CD4-positive, CD25-positive, alpha-beta regulatory T cell (primary cell): ENCODE measurements at regions not wholly inside any gene's neighbourhood (a gene's known extent, or its start where the extent isn't known, plus 50 kb on each side); places are given as distances from the start of the nearest gene placed in this dataset.

Source experiments
- ATAC-seq, 2 donors: fragments of 150-1000 bp; cut with Tn5 transposase; one replicate each; pipeline ENCODE4 v1.10.0; 2021; ENCODE audit warnings: low read depth in 2 of 2, moderate number of reproducible peaks in 2 of 2, moderate library complexity in 1 of 2
- DNase-seq, 3 donors: peaks; one replicate each; pipeline versions ENCODE4 v3.0.0 to v3.0.0-alpha.2; 2012 to 2022; ENCODE audit warnings: mixed read lengths in 1 of 3
- H3K27ac ChIP-seq: one replicate; pipeline ENCODE4 v1.7.0; 2013; ENCODE audit warnings: mild to moderate bottlenecking, low read length; ENCODE audit not compliant: insufficient read depth, poor library complexity, severe bottlenecking
- H3K27me3 ChIP-seq: one replicate; pipeline ENCODE4 v1.7.0; 2013; ENCODE audit warnings: low read length; ENCODE audit not compliant: control insufficient read depth, insufficient read depth
- H3K36me3 ChIP-seq: one replicate; pipeline ENCODE4 v1.7.0; 2013; ENCODE audit warnings: mild to moderate bottlenecking, low read length, moderate library complexity; ENCODE audit not compliant: control insufficient read depth, insufficient read depth
- H3K4me1 ChIP-seq: 2 replicates; pipeline ENCODE4 v1.7.0; 2013; ENCODE audit warnings: mild to moderate bottlenecking, low read length; ENCODE audit not compliant: insufficient read depth, control insufficient read depth, poor library complexity, severe bottlenecking
- H3K4me3 ChIP-seq: one replicate; pipeline ENCODE4 v1.7.0; 2013; ENCODE audit warnings: low read depth, mild to moderate bottlenecking, low read length, moderate library complexity
- H3K9me3 ChIP-seq, 2 experiments: 1 replicate in 1 of 2; 2 replicates in 1 of 2; pipeline ENCODE4 v1.7.0; 2013; ENCODE audit warnings: low read length in 2 of 2, mild to moderate bottlenecking in 1 of 2, moderate library complexity in 1 of 2; ENCODE audit not compliant: control insufficient read depth in 2 of 2
- H3K27ac Mint-ChIP-seq, 3 donors: one replicate each; pipeline ENCODE4 v1.8.0; 2020 to 2022; ENCODE audit warnings: mild to moderate bottlenecking in 3 of 3, mixed read lengths in 3 of 3, moderate library complexity in 2 of 3
- H3K27me3 Mint-ChIP-seq: one replicate; pipeline ENCODE4 v1.8.0; 2022; ENCODE audit warnings: mild to moderate bottlenecking, mixed read lengths
- H3K36me3 Mint-ChIP-seq: one replicate; pipeline ENCODE4 v1.8.0; 2020; ENCODE audit warnings: mixed read lengths
- H3K4me1 Mint-ChIP-seq, 4 donors: one replicate each; pipeline ENCODE4 v1.8.0; 2020 to 2022; ENCODE audit warnings: mixed read lengths in 4 of 4, mild to moderate bottlenecking in 1 of 4
- H3K4me3 Mint-ChIP-seq, 4 donors: one replicate each; pipeline ENCODE4 v1.8.0; 2020 to 2022; ENCODE audit warnings: mild to moderate bottlenecking in 4 of 4, mixed read lengths in 4 of 4, moderate library complexity in 3 of 4
- H3K9me3 Mint-ChIP-seq, 7 donors: one replicate each; pipeline ENCODE4 v1.8.0; 2020 to 2022; ENCODE audit warnings: mixed read lengths in 7 of 7, mild to moderate bottlenecking in 3 of 7, moderate library complexity in 2 of 7

DNA sequence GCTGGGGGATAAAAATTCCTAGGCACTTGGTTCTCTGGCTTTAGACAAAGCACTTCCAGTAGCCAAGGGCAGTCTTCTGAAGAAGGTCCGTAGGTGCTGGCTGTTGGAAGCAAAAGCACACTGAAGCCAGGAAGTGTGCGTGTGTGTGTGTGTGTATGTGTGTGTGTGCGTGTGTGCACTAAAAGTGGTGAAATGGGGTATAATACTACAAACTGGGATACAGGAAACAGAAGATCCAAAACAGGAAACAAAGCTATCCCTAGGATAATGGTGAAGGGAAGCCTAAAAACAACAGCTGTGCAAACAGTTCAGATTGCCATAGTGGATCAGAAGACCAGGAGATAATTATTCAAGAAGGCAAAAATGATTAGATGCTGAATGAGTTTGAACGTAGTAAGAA, 103.4 kb downstream of the IL20RB start:
- no peaks in the 10 kb centered on the region for H3K4me1 ChIP-seq
- H3K9me3 Mint-ChIP-seq = peaks cover 0 to 1% (median 0%) of the 10 kb centered on the region in 7 donors
- no peak overlapping the region for H3K27ac ChIP-seq
- H3K36me3 ChIP-seq = no peaks in the 10 kb centered on the region
- no peak for DNase-seq
- H3K27me3 ChIP-seq = peaks cover 4% of the 10 kb centered on the region
- H3K27me3 Mint-ChIP-seq = peaks cover 33% of the 10 kb centered on the region
- H3K4me1 Mint-ChIP-seq = peaks cover 0 to 5% (median 0%) of the 10 kb centered on the region in 4 donors
- no peak overlapping the region for H3K4me3 ChIP-seq
- no peak for ATAC-seq
- no peak overlapping the region for H3K4me3 Mint-ChIP-seq
- no peaks in the 10 kb centered on the region for H3K36me3 Mint-ChIP-seq
- no peak overlapping the region for H3K27ac Mint-ChIP-seq
- H3K9me3 ChIP-seq = no peaks in the 10 kb centered on the region

DNA sequence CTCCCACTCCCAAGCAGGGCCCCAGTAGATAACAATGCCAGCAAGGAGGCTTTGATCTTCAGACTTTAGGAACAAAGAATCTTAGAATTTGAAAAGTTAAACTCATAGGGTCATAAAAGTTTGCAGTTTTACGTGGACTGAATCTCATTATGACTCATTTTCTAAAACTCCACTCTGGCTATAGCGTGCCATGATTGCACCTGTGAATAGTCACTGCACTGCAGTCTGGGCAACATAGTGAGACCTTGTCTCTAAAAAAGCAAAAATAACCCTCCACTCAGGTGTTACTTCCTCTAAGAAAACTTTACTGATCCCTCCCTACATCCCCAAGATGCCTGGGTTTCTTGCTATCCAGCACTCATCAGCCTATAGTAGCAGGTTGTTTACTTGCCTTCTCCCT, 104.5 kb downstream of the IL20RB start:
- H3K36me3 Mint-ChIP-seq = no peaks in the 10 kb centered on the region
- H3K4me3 ChIP-seq = no peak overlapping the region
- no peaks in the 10 kb centered on the region for H3K4me1 ChIP-seq
- H3K27me3 ChIP-seq = peaks cover 4% of the 10 kb centered on the region
- peaks cover 0 to 2% (median 0%) of the 10 kb centered on the region in 7 donors for H3K9me3 Mint-ChIP-seq
- H3K36me3 ChIP-seq = no peaks in the 10 kb centered on the region
- H3K9me3 ChIP-seq = no peaks in the 10 kb centered on the region
- no peak overlapping the region for H3K4me3 Mint-ChIP-seq
- peaks cover 27% of the 10 kb centered on the region for H3K27me3 Mint-ChIP-seq
- peaks cover 0 to 5% (median 0%) of the 10 kb centered on the region in 4 donors for H3K4me1 Mint-ChIP-seq
- no peak overlapping the region for H3K27ac Mint-ChIP-seq
- no peak for DNase-seq
- H3K27ac ChIP-seq = no peak overlapping the region
- ATAC-seq = no peak

DNA sequence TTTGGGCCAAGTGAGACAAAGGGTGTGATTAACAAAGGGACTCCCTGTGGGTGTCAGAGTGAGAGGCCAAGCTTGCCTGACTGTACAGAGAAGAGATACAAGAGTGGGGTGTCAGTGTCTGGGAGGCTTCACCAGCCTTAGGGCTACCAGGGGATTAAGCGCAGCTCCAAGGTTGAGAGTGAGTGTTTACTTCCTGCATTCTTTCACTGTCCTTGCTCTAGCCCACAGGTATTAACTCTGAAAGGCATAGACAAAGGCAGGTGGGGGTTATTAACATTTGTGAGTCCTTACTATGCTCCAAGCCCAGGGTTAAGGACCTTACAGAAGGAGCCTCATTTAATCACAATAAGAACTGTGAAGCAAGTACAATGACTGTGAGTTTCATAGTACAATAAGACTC, 107.6 kb downstream of the IL20RB start:
- no peak for ATAC-seq
- Mint-ChIP-seq H3K4me3 (no peak overlapping the region), H3K36me3 (no peaks in the 10 kb centered on the region)

DNA sequence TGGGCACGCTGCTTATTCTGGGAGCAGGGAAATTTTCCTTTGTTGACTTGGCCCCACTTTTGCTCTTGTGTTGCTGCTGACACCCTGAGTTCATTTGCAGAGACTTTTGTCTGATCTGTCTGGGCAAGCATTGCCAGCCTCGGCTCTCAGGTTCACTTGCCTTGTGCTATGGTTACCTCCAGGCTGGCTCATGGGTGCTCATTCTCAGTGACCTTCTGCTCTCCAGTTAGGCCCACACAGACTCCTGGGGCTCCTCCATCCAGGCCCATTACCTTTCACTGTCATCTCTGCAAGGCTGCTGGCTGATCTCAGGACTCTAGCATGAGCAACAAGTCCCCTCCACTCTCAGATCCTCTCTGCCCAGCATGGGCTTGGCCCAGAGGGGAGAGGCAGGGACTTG, 108.3 kb downstream of the IL20RB start:
- H3K27ac Mint-ChIP-seq = no peak overlapping the region
- Histone ChIP-seq H3K9me3 (no peaks in the 10 kb centered on the region), H3K27ac (no peak overlapping the region), H3K36me3 (no peaks in the 10 kb centered on the region), H3K27me3 (no peaks in the 10 kb centered on the region), H3K4me3 (no peak overlapping the region), H3K4me1 (no peaks in the 10 kb centered on the region)
- H3K4me1 Mint-ChIP-seq = peaks cover 0 to 5% (median 0%) of the 10 kb centered on the region in 4 donors
- H3K9me3 Mint-ChIP-seq = peaks cover 0 to 3% (median 0%) of the 10 kb centered on the region in 7 donors
- DNase-seq (no peak), ATAC-seq (no peak)
- H3K27me3 Mint-ChIP-seq = peaks cover 19% of the 10 kb centered on the region
- no peaks in the 10 kb centered on the region for H3K36me3 Mint-ChIP-seq
- no peak overlapping the region for H3K4me3 Mint-ChIP-seq

More for the DNA sequence above, 107.6 kb downstream of the IL20RB start:
- Histone ChIP-seq H3K27ac (no peak overlapping the region), H3K36me3 (no peaks in the 10 kb centered on the region), H3K27me3 (no peaks in the 10 kb centered on the region), H3K9me3 (no peaks in the 10 kb centered on the region), H3K4me1 (no peaks in the 10 kb centered on the region), H3K4me3 (no peak overlapping the region)
- no peak overlapping the region for H3K27ac Mint-ChIP-seq
- H3K4me1 Mint-ChIP-seq = peaks cover 0 to 5% (median 0%) of the 10 kb centered on the region in 4 donors
- H3K27me3 Mint-ChIP-seq = peaks cover 26% of the 10 kb centered on the region
- H3K9me3 Mint-ChIP-seq = peaks cover 0 to 2% (median 0%) of the 10 kb centered on the region in 7 donors
- DNase-seq = no peak

DNA sequence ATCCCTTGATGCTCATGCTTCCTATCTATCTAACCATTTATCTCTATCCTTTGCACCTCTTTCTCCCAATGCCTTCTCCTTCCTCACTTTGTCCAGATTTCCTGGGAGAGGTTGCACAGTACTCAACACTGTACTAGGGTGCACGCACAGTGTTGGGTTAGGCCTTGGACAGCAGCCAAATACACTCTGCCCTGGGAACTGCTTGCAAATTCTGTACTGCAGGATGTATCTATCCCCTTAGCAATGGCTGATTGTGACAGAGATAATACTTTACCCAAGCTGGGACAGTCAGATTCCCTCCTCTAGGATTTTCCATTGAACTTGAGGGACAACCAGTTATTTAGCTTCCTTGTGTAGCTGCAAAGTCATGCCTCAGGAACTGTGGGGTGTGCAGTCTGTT, 113.3 kb downstream of the IL20RB start:
- Histone ChIP-seq H3K4me3 (no peak overlapping the region), H3K9me3 (no peaks in the 10 kb centered on the region), H3K27me3 (peaks cover 3% of the 10 kb centered on the region), H3K36me3 (no peaks in the 10 kb centered on the region), H3K4me1 (no peaks in the 10 kb centered on the region), H3K27ac (no peak overlapping the region)
- Mint-ChIP-seq H3K9me3 (peaks cover 0 to 3% (median 0%) of the 10 kb centered on the region in 7 donors), H3K27ac (peak overlapping the region in 1 of 3 donors; percentile 6), H3K4me1 (no peaks in the 10 kb centered on the region), H3K4me3 (no peak overlapping the region), H3K36me3 (no peaks in the 10 kb centered on the region), H3K27me3 (peaks cover 6% of the 10 kb centered on the region)
- no peak for DNase-seq
- ATAC-seq = no peak

DNA sequence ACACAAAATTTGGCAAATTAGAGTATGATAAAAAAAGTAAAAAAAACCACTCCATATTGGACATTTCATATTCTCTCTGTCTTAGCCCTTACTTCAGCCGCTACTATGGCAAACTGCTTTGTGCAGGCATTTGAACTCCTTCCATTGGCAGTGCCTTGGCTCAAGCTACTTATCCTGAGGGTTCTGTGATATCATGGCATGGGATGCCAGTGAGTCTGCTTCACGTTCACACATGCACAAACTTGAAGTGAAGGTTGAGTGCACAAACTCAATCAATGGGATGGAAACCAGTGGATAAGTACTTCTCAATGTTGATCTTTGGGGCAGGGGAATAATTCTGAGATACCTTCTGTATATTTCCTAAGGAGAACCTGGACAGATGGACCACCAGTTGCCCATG, 117.2 kb downstream of the IL20RB start:
- Histone ChIP-seq H3K27me3 (peaks cover 6% of the 10 kb centered on the region), H3K4me1 (no peaks in the 10 kb centered on the region), H3K36me3 (no peaks in the 10 kb centered on the region), H3K27ac (no peak overlapping the region), H3K4me3 (no peak overlapping the region), H3K9me3 (no peaks in the 10 kb centered on the region)
- peaks cover 0 to 3% (median 0%) of the 10 kb centered on the region in 7 donors for H3K9me3 Mint-ChIP-seq
- peaks cover 15% of the 10 kb centered on the region for H3K27me3 Mint-ChIP-seq
- H3K4me3 Mint-ChIP-seq = no peak overlapping the region
- H3K27ac Mint-ChIP-seq = no peak overlapping the region
- ATAC-seq = no peak
- no peak for DNase-seq
- H3K4me1 Mint-ChIP-seq = no peaks in the 10 kb centered on the region
- no peaks in the 10 kb centered on the region for H3K36me3 Mint-ChIP-seq

DNA sequence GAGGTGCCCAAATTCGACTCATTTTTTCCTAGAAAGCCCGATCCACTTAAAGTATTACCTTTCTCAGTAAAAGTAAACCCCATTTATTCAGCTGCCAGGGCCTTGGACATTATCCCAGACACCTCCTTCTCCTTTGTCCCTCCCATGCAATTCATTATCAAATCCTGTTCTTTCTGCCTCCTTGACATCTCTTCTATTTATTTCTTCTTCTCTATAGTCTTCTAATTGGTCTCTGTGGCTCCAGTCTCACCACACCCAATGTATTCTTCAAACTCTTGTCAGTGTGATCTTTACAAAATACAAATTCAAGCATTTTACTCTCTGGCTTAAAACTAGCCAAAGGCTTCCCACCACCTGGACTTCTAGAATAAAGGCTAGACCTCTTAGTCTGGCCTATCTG, 120.3 kb downstream of the IL20RB start:
- no peaks in the 10 kb centered on the region for H3K9me3 ChIP-seq
- Mint-ChIP-seq H3K4me1 (no peaks in the 10 kb centered on the region), H3K36me3 (no peaks in the 10 kb centered on the region), H3K9me3 (peaks cover 0 to 2% (median 0%) of the 10 kb centered on the region in 7 donors), H3K27ac (no peak overlapping the region), H3K27me3 (peaks cover 24% of the 10 kb centered on the region), H3K4me3 (no peak overlapping the region)
- ATAC-seq (no peak), DNase-seq (no peak)
- H3K36me3 ChIP-seq = no peaks in the 10 kb centered on the region
- H3K4me1 ChIP-seq = no peaks in the 10 kb centered on the region
- H3K27ac ChIP-seq = no peak overlapping the region
- H3K4me3 ChIP-seq = no peak overlapping the region
- H3K27me3 ChIP-seq = peaks cover 6% of the 10 kb centered on the region

DNA sequence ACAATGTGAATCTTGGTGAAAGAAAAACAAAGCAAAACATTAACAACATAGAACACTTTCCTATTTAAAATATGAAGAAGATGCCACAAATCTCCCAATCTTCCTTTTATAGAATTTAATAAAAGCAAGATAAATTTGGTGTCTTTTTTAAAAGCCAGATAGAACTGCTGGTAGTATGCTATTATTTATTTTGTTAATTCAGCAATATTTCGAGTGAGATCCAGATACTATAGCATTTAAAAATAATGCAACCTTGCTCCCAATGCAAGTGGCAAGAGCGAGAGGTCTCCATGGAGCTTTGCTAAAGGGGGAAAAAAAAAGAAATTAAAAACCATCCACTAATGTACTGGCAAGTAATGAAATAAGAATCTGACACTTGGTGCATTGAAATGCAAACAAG, 121.8 kb downstream of the IL20RB start:
- Mint-ChIP-seq H3K4me3 (no peak overlapping the region), H3K27me3 (peaks cover 24% of the 10 kb centered on the region), H3K36me3 (no peaks in the 10 kb centered on the region), H3K27ac (no peak overlapping the region), H3K4me1 (no peaks in the 10 kb centered on the region), H3K9me3 (peaks cover 0 to 2% (median 0%) of the 10 kb centered on the region in 7 donors)
- ATAC-seq = no peak
- Histone ChIP-seq H3K9me3 (no peaks in the 10 kb centered on the region), H3K36me3 (no peaks in the 10 kb centered on the region), H3K27ac (no peak overlapping the region), H3K4me1 (no peaks in the 10 kb centered on the region), H3K27me3 (peaks cover 6% of the 10 kb centered on the region), H3K4me3 (no peak overlapping the region)
- no peak for DNase-seq
